Activated T-cell treated with anti-CD3 and anti-CD28 coated beads, Interleukin-2, amount 50 U/mL, for 72 hours (primary cell): ENCODE measurements at regions not wholly inside any gene's neighbourhood (a gene's known extent, or its start where the extent isn't known, plus 50 kb on each side); places are given as distances from the start of the nearest gene placed in this dataset.

Experiments
- ATAC-seq, 2 donors: fragments of 150-1000 bp; cut with Tn5 transposase; replicated peaks in 1 of 2; 2 replicates each; pipeline ENCODE4 v1.10.0; 2021; ENCODE audit warnings: moderate library complexity in 2 of 2, mild to moderate bottlenecking in 1 of 2
- DNase-seq, 2 donors: peaks; one replicate each; pipeline ENCODE4 v3.0.0; 2021 to 2022; ENCODE audit warnings: mixed read lengths in 1 of 2
- H3K27ac Mint-ChIP-seq: one replicate; pipeline ENCODE4 v1.8.0; 2022; ENCODE audit warnings: mild to moderate bottlenecking, moderate library complexity, mixed read lengths
- H3K27me3 Mint-ChIP-seq: one replicate; pipeline ENCODE4 v1.8.0; 2022; ENCODE audit warnings: low read depth, mixed read lengths
- H3K36me3 Mint-ChIP-seq, 2 donors: one replicate each; pipeline ENCODE4 v1.8.0; 2022; ENCODE audit warnings: mixed read lengths in 2 of 2, mild to moderate bottlenecking in 1 of 2; ENCODE audit not compliant: insufficient read depth in 2 of 2
- H3K4me1 Mint-ChIP-seq: one replicate; pipeline ENCODE4 v1.8.0; 2022; ENCODE audit warnings: low read depth, mixed read lengths
- H3K4me3 Mint-ChIP-seq, 2 donors: one replicate each; pipeline ENCODE4 v1.8.0; 2022; ENCODE audit warnings: mild to moderate bottlenecking in 2 of 2, mixed read lengths in 2 of 2, moderate library complexity in 2 of 2
- H3K9me3 Mint-ChIP-seq, 2 donors: one replicate each; pipeline ENCODE4 v1.8.0; 2022; ENCODE audit warnings: mixed read lengths in 2 of 2

GRCh38 chr20:40493071-40493470 lies 196.0 kb downstream of the MAFB start:
- Mint-ChIP-seq H3K27ac (no peak overlapping the region), H3K4me1 (peaks cover 3% of the 10 kb centered on the region), H3K36me3 (no peaks in the 10 kb centered on the region), H3K9me3 (no peaks in the 10 kb centered on the region), H3K4me3 (no peak overlapping the region), H3K27me3 (no peaks in the 10 kb centered on the region)
- ATAC-seq (no peak), DNase-seq (no peak)

- H3K27me3 Mint-ChIP-seq, result no peaks in the 10 kb centered on the region
- DNase-seq (no peak), ATAC-seq (no peak)
- H3K36me3 Mint-ChIP-seq, result no peaks in the 10 kb centered on the region
- H3K4me3 Mint-ChIP-seq, result no peak overlapping the region
- H3K9me3 Mint-ChIP-seq, result no peaks in the 10 kb centered on the region
- no peak overlapping the region for H3K27ac Mint-ChIP-seq
- no peaks in the 10 kb centered on the region for H3K4me1 Mint-ChIP-seq
These were observed 197.9 kb downstream of the MAFB start for GRCh38 chr20:40491009-40491590.

GRCh38 chr20:40489886-40490285 lies 199.2 kb downstream of the MAFB start:
- no peaks in the 10 kb centered on the region for H3K27me3 Mint-ChIP-seq
- no peaks in the 10 kb centered on the region for H3K36me3 Mint-ChIP-seq
- no peak overlapping the region for H3K4me3 Mint-ChIP-seq
- peaks cover 0 to 2% of the 10 kb centered on the region in 2 donors for H3K9me3 Mint-ChIP-seq
- no peak for ATAC-seq
- no peak for DNase-seq
- H3K27ac Mint-ChIP-seq, result no peak overlapping the region
- H3K4me1 Mint-ChIP-seq, result no peaks in the 10 kb centered on the region

DNA sequence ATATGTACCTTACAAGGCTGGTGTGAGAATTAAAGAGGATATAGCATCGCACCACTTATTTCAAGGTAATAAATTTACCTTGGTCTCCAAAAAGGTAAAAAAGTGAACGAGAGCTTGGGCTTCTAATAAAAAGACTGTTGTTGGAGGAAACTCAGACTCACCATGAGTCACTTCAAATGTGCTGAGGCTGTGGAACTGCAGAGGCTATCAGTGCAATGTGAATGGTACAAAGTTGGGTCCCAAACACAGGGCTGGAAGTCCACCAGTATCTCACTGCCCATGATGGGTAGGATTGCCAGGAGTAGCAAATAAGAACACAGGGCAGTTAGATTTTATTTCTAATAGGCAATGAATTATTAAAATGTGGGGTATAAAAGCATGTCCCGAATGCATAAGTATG lies 200.6 kb downstream of the MAFB start:
- no peak overlapping the region for H3K27ac Mint-ChIP-seq
- no peak overlapping the region for H3K4me3 Mint-ChIP-seq
- H3K36me3 Mint-ChIP-seq, result no peaks in the 10 kb centered on the region
- no peaks in the 10 kb centered on the region for H3K27me3 Mint-ChIP-seq
- no peaks in the 10 kb centered on the region for H3K4me1 Mint-ChIP-seq
- H3K9me3 Mint-ChIP-seq, result peaks cover 0 to 2% of the 10 kb centered on the region in 2 donors
- no peak for DNase-seq
- ATAC-seq, result no peak

- ATAC-seq, result no peak
- DNase-seq, result no peak
- H3K9me3 Mint-ChIP-seq, result peaks cover 0 to 2% of the 10 kb centered on the region in 2 donors
- no peak overlapping the region for H3K27ac Mint-ChIP-seq
- no peak overlapping the region for H3K4me3 Mint-ChIP-seq
- no peaks in the 10 kb centered on the region for H3K36me3 Mint-ChIP-seq
- no peaks in the 10 kb centered on the region for H3K27me3 Mint-ChIP-seq
- no peaks in the 10 kb centered on the region for H3K4me1 Mint-ChIP-seq
These were observed 202.7 kb downstream of the MAFB start for GRCh38 chr20:40486297-40486696.

DNA sequence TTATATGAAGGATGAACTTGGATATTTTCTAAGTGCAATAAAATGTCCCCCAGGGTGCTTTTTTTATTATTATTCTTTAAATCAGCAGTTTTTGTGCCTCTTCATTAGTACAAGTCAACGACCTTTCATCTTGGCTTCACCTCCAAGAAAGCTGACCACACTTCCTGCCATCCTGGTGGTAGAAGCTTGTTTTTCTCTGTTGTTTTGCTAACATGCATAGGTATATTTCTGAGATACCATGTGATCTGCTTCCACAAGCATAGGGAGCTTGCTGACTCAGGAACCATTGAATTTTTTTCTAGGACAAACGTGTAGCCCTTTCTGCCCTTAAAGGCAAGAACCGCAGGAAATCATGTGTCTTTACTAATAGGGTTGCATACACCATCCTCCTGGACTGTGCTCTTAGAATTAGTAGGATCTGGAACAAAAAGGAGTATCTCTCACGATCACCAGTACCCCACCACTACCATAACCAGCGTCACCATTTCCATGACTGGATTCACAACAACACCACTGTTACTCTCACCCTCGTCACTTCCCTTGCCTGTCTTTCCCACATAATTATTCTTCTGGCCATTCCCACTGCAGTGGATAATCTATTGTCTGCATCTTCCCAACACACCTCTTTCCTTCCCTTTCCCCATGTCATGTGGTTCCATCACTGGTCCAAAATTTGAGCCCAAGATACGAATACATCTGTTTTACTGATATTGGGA lies 207.1 kb downstream of the MAFB start:
- Mint-ChIP-seq H3K27me3 (no peaks in the 10 kb centered on the region), H3K9me3 (peaks cover 0 to 2% of the 10 kb centered on the region in 2 donors), H3K27ac (no peak overlapping the region), H3K36me3 (no peaks in the 10 kb centered on the region), H3K4me3 (no peak overlapping the region), H3K4me1 (no peaks in the 10 kb centered on the region)
- no peak for DNase-seq
- no peak for ATAC-seq

- Mint-ChIP-seq H3K27ac (no peak overlapping the region), H3K9me3 (peaks cover 0 to 2% of the 10 kb centered on the region in 2 donors), H3K4me1 (no peaks in the 10 kb centered on the region), H3K4me3 (no peak overlapping the region), H3K27me3 (no peaks in the 10 kb centered on the region), H3K36me3 (no peaks in the 10 kb centered on the region)
- no peak for ATAC-seq
- DNase-seq, result no peak
These were observed 207.7 kb downstream of the MAFB start for GRCh38 chr20:40481337-40481736.

GRCh38 chr20:40477805-40478204 lies 211.2 kb downstream of the MAFB start:
- ATAC-seq (no peak), DNase-seq (no peak)
- Mint-ChIP-seq H3K4me3 (no peak overlapping the region), H3K9me3 (no peaks in the 10 kb centered on the region), H3K36me3 (no peaks in the 10 kb centered on the region), H3K4me1 (no peaks in the 10 kb centered on the region), H3K27ac (no peak overlapping the region), H3K27me3 (no peaks in the 10 kb centered on the region)

- H3K4me1 Mint-ChIP-seq, result no peaks in the 10 kb centered on the region
- DNase-seq (no peak), ATAC-seq (no peak)
- H3K27me3 Mint-ChIP-seq, result no peaks in the 10 kb centered on the region
- no peaks in the 10 kb centered on the region for H3K9me3 Mint-ChIP-seq
- no peak overlapping the region for H3K4me3 Mint-ChIP-seq
- H3K36me3 Mint-ChIP-seq, result no peaks in the 10 kb centered on the region
- no peak overlapping the region for H3K27ac Mint-ChIP-seq
These were observed 212.6 kb downstream of the MAFB start for GRCh38 chr20:40476461-40476860.

DNA sequence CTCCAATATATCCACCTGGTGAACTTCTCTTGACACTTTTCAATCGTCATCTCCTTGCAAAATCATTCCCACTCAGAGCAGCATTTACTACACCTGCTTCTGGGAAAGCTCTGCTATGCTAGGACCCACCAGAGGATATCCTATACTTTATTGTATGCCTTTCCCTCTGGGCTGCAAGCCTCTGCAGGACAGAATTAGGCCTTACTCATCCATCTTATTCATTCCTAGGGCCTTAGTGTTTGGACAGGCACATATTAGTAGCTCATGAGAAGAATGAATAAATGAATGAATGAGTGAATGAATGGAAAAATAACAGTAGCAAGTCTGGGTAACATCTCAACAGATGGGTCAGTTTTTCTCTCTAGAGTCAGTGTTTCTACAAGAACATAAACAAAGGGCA lies 216.1 kb downstream of the MAFB start:
- no peak overlapping the region for H3K27ac Mint-ChIP-seq
- H3K4me1 Mint-ChIP-seq, result no peaks in the 10 kb centered on the region
- H3K36me3 Mint-ChIP-seq, result no peaks in the 10 kb centered on the region
- no peaks in the 10 kb centered on the region for H3K27me3 Mint-ChIP-seq
- H3K9me3 Mint-ChIP-seq, result peaks cover 0 to 2% of the 10 kb centered on the region in 2 donors
- no peak for ATAC-seq
- no peak for DNase-seq
- H3K4me3 Mint-ChIP-seq, result no peak overlapping the region

DNA sequence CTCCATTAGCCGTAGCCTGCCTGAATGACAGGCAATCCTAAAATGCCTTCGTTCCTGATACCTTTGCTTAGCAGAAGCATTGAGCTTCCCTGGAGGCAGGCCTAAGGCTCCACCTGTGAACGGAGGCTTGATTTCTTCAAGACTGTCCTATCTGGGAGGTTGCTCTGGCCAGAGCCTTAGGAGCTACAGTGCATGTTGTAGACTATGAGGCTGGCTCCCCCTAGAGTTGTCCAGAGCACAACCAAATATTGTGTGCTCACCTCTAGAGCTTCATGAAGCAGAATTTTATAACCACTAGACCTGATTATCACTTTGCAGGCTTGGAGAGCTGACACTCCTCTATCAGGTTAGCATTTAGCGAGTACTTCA lies 217.8 kb downstream of the MAFB start:
- Mint-ChIP-seq H3K9me3 (peaks cover 0 to 4% of the 10 kb centered on the region in 2 donors), H3K4me1 (no peaks in the 10 kb centered on the region), H3K27me3 (no peaks in the 10 kb centered on the region), H3K36me3 (no peaks in the 10 kb centered on the region), H3K4me3 (no peak overlapping the region), H3K27ac (no peak overlapping the region)
- DNase-seq (no peak), ATAC-seq (no peak)

DNA sequence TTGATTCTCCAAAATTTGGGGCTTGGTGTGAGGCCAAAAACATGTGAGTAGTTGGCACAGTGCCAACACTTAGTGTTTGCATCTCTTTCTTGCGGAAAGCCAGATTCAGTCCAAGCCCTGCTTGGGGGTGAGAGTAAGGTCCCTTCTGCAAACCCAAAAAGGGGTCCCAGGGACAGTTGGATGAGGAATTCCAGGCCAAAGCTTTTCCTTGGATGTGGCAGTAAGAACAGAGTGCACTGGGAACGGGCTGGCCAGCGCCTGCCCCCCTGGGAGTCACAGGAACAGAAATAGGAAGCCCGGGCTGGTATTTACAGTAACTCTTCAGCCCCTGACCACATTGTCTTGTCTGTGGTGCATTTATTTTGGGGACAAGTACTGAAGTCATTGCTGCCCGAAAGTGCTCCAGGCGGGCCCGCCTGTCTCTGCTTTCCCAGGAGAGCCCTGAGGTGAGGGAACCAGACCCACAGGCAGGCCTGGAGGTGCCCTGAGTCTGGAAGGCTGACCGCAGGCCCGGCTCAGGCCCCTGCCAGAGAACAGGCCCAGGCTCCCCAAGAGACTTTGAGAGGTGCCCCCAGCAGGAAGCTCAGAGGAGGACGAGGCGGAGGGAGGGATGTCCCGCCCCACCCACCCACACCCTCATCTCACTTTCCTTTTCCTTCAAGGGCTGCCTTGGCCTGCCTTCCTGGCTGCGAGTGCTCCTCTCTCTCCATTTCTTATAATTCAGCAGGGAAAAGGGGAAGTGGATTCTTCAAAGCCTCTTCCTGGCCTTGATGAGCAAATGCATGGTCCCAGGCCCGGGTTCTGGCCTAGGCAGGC lies 218.4 kb downstream of the MAFB start:
- H3K36me3 Mint-ChIP-seq, result no peaks in the 10 kb centered on the region
- no peak for ATAC-seq
- H3K4me1 Mint-ChIP-seq, result no peaks in the 10 kb centered on the region
- no peak for DNase-seq
- H3K9me3 Mint-ChIP-seq, result peaks cover 0 to 4% of the 10 kb centered on the region in 2 donors
- H3K4me3 Mint-ChIP-seq, result no peak overlapping the region
- H3K27me3 Mint-ChIP-seq, result no peaks in the 10 kb centered on the region
- no peak overlapping the region for H3K27ac Mint-ChIP-seq

DNA sequence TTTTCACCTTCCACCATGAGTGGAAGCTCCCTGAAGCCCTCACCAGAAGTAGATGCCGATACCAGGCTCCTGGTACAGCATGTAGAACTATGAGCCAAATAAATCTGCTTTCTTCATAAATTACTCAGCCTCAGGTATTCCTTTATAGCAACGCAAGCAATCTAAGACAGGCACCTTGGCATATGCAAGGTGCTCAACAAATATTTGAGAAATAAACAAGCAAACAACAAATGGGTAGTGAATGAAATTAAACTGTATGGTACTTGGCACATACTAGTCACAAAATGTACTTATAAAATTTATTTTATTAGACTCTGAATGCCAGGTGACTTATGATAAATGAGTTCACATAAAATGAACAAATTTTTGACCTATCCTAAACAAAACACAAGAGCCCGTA lies 220.3 kb downstream of the MAFB start:
- no peak overlapping the region for H3K4me3 Mint-ChIP-seq
- peaks cover 0 to 5% of the 10 kb centered on the region in 2 donors for H3K9me3 Mint-ChIP-seq
- ATAC-seq (no peak), DNase-seq (no peak)
- H3K27ac Mint-ChIP-seq, result no peak overlapping the region
- H3K27me3 Mint-ChIP-seq, result no peaks in the 10 kb centered on the region
- no peaks in the 10 kb centered on the region for H3K36me3 Mint-ChIP-seq
- no peaks in the 10 kb centered on the region for H3K4me1 Mint-ChIP-seq
